ENCODE measurements at regions not wholly inside any gene's neighbourhood (a gene's known extent, or its start where the extent isn't known, plus 50 kb on each side); places are given as distances from the start of the nearest gene placed in this dataset.

- H3K27me3 ChIP-seq = no peaks in the 10 kb centered on the region
- H3K36me3 ChIP-seq = no peaks in the 10 kb centered on the region
- H3K4me3 ChIP-seq = no peak overlapping the region
- no peaks in the 10 kb centered on the region for H3K9me3 ChIP-seq
- DNase-seq (ENCODE audit: low spot score in 2 of 2) = no peak
- 31 to 34% methylated on average over 4 of the region's 4 CpGs for WGBS, 2 donors
- H3K27ac ChIP-seq = no peak overlapping the region
- TF ChIP-seq EP300 (IDR thresholded peaks at IDR 0.05) (no peak), CTCF (IDR thresholded peaks at IDR 0.05) (no peak), POLR2A (IDR thresholded peaks at IDR 0.05) (no peak)
- H3K4me1 ChIP-seq = peaks cover 0 to 5% (median 0%) of the 10 kb centered on the region in 4 donors
Observed at GRCh38 chr6:88544986-88545612, 379.0 kb upstream of the CNR1 start.

- no peaks in the 10 kb centered on the region for H3K9me3 ChIP-seq
- H3K27me3 ChIP-seq = no peaks in the 10 kb centered on the region
- no peak overlapping the region for H3K4me3 ChIP-seq
- DNase-seq (ENCODE audit: low spot score in 2 of 2) = no peak
- no peaks in the 10 kb centered on the region for H3K4me1 ChIP-seq
- H3K27ac ChIP-seq = no peak overlapping the region
- H3K36me3 ChIP-seq = no peaks in the 10 kb centered on the region
- TF ChIP-seq POLR2A (IDR thresholded peaks at IDR 0.05) (no peak), CTCF (IDR thresholded peaks at IDR 0.05) (no peak), EP300 (IDR thresholded peaks at IDR 0.05) (no peak)
- 57 to 66% methylated on average over 4 of the region's 4 CpGs for WGBS, 2 donors
Observed at GRCh38 chr6:88539295-88539764, 373.2 kb upstream of the CNR1 start.

- 75 to 85% methylated on average over 3 of the region's 3 CpGs for WGBS, 2 donors
- Histone ChIP-seq H3K27ac (no peak overlapping the region), H3K9me3 (no peaks in the 10 kb centered on the region), H3K4me3 (no peak overlapping the region), H3K27me3 (no peaks in the 10 kb centered on the region), H3K4me1 (no peaks in the 10 kb centered on the region), H3K36me3 (no peaks in the 10 kb centered on the region)
- no peak for DNase-seq (ENCODE audit: low spot score in 2 of 2)
- TF ChIP-seq EP300 (IDR thresholded peaks at IDR 0.05) (no peak), CTCF (IDR thresholded peaks at IDR 0.05) (no peak), POLR2A (IDR thresholded peaks at IDR 0.05) (no peak)
Observed at GRCh38 chr6:88538840-88539239, 372.7 kb upstream of the CNR1 start.

- WGBS, 2 donors = 49 to 59% methylated on average over 4 of the region's 4 CpGs
- H3K4me3 ChIP-seq = no peak overlapping the region
- DNase-seq (ENCODE audit: low spot score in 2 of 2) = no peak
- no peaks in the 10 kb centered on the region for H3K27me3 ChIP-seq
- no peaks in the 10 kb centered on the region for H3K4me1 ChIP-seq
- H3K9me3 ChIP-seq = no peaks in the 10 kb centered on the region
- no peak for TF ChIP-seq CTCF (IDR thresholded peaks at IDR 0.05)
- no peak for TF ChIP-seq POLR2A (IDR thresholded peaks at IDR 0.05)
- TF ChIP-seq EP300 (IDR thresholded peaks at IDR 0.05) = no peak
- H3K27ac ChIP-seq = no peak overlapping the region
- no peaks in the 10 kb centered on the region for H3K36me3 ChIP-seq
Observed at GRCh38 chr6:88538130-88538706, 372.1 kb upstream of the CNR1 start.

GRCh38 chr6:88536071-88536625, 370.0 kb upstream of the CNR1 start:
- no peak overlapping the region for H3K27ac ChIP-seq
- H3K4me1 ChIP-seq = no peaks in the 10 kb centered on the region
- DNase-seq (ENCODE audit: low spot score in 2 of 2) = no peak
- H3K9me3 ChIP-seq = no peaks in the 10 kb centered on the region
- no peaks in the 10 kb centered on the region for H3K27me3 ChIP-seq
- TF ChIP-seq POLR2A (IDR thresholded peaks at IDR 0.05) = no peak
- H3K36me3 ChIP-seq = no peaks in the 10 kb centered on the region
- no peak overlapping the region for H3K4me3 ChIP-seq
- 52 to 66% methylated on average over 11 of the region's 11 CpGs for WGBS, 2 donors

Measured in tibial nerve (tissue), 4 donors.